ENCODE measurements at regions not wholly inside any gene's neighbourhood (a gene's known extent, or its start where the extent isn't known, plus 50 kb on each side); places are given as distances from the start of the nearest gene placed in this dataset.

GRCh38 chr10:71131096-71131495 lies 81.3 kb upstream of the UNC5B start:
- no peaks in the 10 kb centered on the region for H3K36me3 ChIP-seq (ENCODE audit: control insufficient read depth, insufficient read depth, low read length)
- Mint-ChIP-seq H3K36me3 (no peaks in the 10 kb centered on the region), H3K27me3 (peaks cover 11% of the 10 kb centered on the region), H3K4me1 (peaks cover 0 to 4% (median 2%) of the 10 kb centered on the region in 4 donors), H3K9me3 (peaks cover 0 to 2% (median 0%) of the 10 kb centered on the region in 7 donors), H3K4me3 (no peak overlapping the region), H3K27ac (no peak overlapping the region)
- H3K4me1 ChIP-seq (ENCODE audit: control insufficient read depth, insufficient read depth, low read length, poor library complexity, severe bottlenecking): no peaks in the 10 kb centered on the region
- no peaks in the 10 kb centered on the region for H3K27me3 ChIP-seq (ENCODE audit: control insufficient read depth, insufficient read depth, low read length)
- no peaks in the 10 kb centered on the region for H3K9me3 ChIP-seq (ENCODE audit: control insufficient read depth in 2 of 2, low read length in 2 of 2)
- DNase-seq (no peak), ATAC-seq (ENCODE audit: low read depth in 2 of 2) (no peak)
- H3K4me3 ChIP-seq (ENCODE audit: low read depth, low read length): no peak overlapping the region
- no peak overlapping the region for H3K27ac ChIP-seq (ENCODE audit: insufficient read depth, low read length, poor library complexity, severe bottlenecking)

GRCh38 chr10:71131508-71132088 lies 80.8 kb upstream of the UNC5B start:
- no peak for DNase-seq
- Histone ChIP-seq H3K4me1 (ENCODE audit: control insufficient read depth, insufficient read depth, low read length, poor library complexity, severe bottlenecking) (no peaks in the 10 kb centered on the region), H3K9me3 (ENCODE audit: control insufficient read depth in 2 of 2, low read length in 2 of 2) (no peaks in the 10 kb centered on the region), H3K36me3 (ENCODE audit: control insufficient read depth, insufficient read depth, low read length) (no peaks in the 10 kb centered on the region), H3K27me3 (ENCODE audit: control insufficient read depth, insufficient read depth, low read length) (no peaks in the 10 kb centered on the region), H3K27ac (ENCODE audit: insufficient read depth, low read length, poor library complexity, severe bottlenecking) (no peak overlapping the region), H3K4me3 (ENCODE audit: low read depth, low read length) (no peak overlapping the region)
- Mint-ChIP-seq H3K9me3 (peaks cover 0 to 2% (median 0%) of the 10 kb centered on the region in 7 donors), H3K27ac (no peak overlapping the region), H3K4me1 (peaks cover 0 to 4% (median 2%) of the 10 kb centered on the region in 4 donors), H3K4me3 (no peak overlapping the region), H3K36me3 (no peaks in the 10 kb centered on the region), H3K27me3 (peaks cover 11% of the 10 kb centered on the region)
- ATAC-seq (ENCODE audit: low read depth in 2 of 2): no peak

GRCh38 chr10:71132321-71132810 lies 80.0 kb upstream of the UNC5B start:
- H3K9me3 ChIP-seq (ENCODE audit: control insufficient read depth in 2 of 2, low read length in 2 of 2): no peaks in the 10 kb centered on the region
- H3K4me1 ChIP-seq (ENCODE audit: control insufficient read depth, insufficient read depth, low read length, poor library complexity, severe bottlenecking): no peaks in the 10 kb centered on the region
- Mint-ChIP-seq H3K36me3 (no peaks in the 10 kb centered on the region), H3K4me3 (no peak overlapping the region), H3K27ac (no peak overlapping the region), H3K9me3 (peaks cover 0 to 2% (median 0%) of the 10 kb centered on the region in 7 donors), H3K27me3 (peaks cover 11% of the 10 kb centered on the region), H3K4me1 (peaks cover 0 to 4% (median 2%) of the 10 kb centered on the region in 4 donors)
- H3K27ac ChIP-seq (ENCODE audit: insufficient read depth, low read length, poor library complexity, severe bottlenecking): no peak overlapping the region
- no peak for DNase-seq
- ATAC-seq (ENCODE audit: low read depth in 2 of 2): no peak
- H3K27me3 ChIP-seq (ENCODE audit: control insufficient read depth, insufficient read depth, low read length): no peaks in the 10 kb centered on the region
- H3K4me3 ChIP-seq (ENCODE audit: low read depth, low read length): no peak overlapping the region
- H3K36me3 ChIP-seq (ENCODE audit: control insufficient read depth, insufficient read depth, low read length): no peaks in the 10 kb centered on the region

- ATAC-seq (ENCODE audit: low read depth in 2 of 2) (no peak), DNase-seq (no peak)
- Histone ChIP-seq H3K27ac (ENCODE audit: insufficient read depth, low read length, poor library complexity, severe bottlenecking) (no peak overlapping the region), H3K4me3 (ENCODE audit: low read depth, low read length) (no peak overlapping the region), H3K27me3 (ENCODE audit: control insufficient read depth, insufficient read depth, low read length) (no peaks in the 10 kb centered on the region), H3K4me1 (ENCODE audit: control insufficient read depth, insufficient read depth, low read length, poor library complexity, severe bottlenecking) (no peaks in the 10 kb centered on the region), H3K9me3 (ENCODE audit: control insufficient read depth in 2 of 2, low read length in 2 of 2) (no peaks in the 10 kb centered on the region), H3K36me3 (ENCODE audit: control insufficient read depth, insufficient read depth, low read length) (no peaks in the 10 kb centered on the region)
- Mint-ChIP-seq H3K9me3 (peaks cover 0 to 2% (median 0%) of the 10 kb centered on the region in 7 donors), H3K4me3 (no peak overlapping the region), H3K36me3 (no peaks in the 10 kb centered on the region), H3K4me1 (no peaks in the 10 kb centered on the region), H3K27ac (peak overlapping the region in 1 of 3 donors; percentile 82), H3K27me3 (peaks cover 6% of the 10 kb centered on the region)
Measured at GRCh38 chr10:71133710-71134686, 78.4 kb upstream of the UNC5B start.

- Mint-ChIP-seq H3K9me3 (peaks cover 0 to 2% (median 0%) of the 10 kb centered on the region in 7 donors), H3K36me3 (no peaks in the 10 kb centered on the region), H3K27me3 (peaks cover 10% of the 10 kb centered on the region), H3K4me3 (no peak overlapping the region), H3K27ac (no peak overlapping the region), H3K4me1 (no peaks in the 10 kb centered on the region)
- no peak for DNase-seq
- Histone ChIP-seq H3K27me3 (ENCODE audit: control insufficient read depth, insufficient read depth, low read length) (no peaks in the 10 kb centered on the region), H3K27ac (ENCODE audit: insufficient read depth, low read length, poor library complexity, severe bottlenecking) (no peak overlapping the region), H3K4me1 (ENCODE audit: control insufficient read depth, insufficient read depth, low read length, poor library complexity, severe bottlenecking) (no peaks in the 10 kb centered on the region), H3K36me3 (ENCODE audit: control insufficient read depth, insufficient read depth, low read length) (no peaks in the 10 kb centered on the region), H3K4me3 (ENCODE audit: low read depth, low read length) (no peak overlapping the region), H3K9me3 (ENCODE audit: control insufficient read depth in 2 of 2, low read length in 2 of 2) (no peaks in the 10 kb centered on the region)
- no peak for ATAC-seq (ENCODE audit: low read depth in 2 of 2)
Measured at GRCh38 chr10:71134732-71135211, 77.6 kb upstream of the UNC5B start.

- no peak for DNase-seq
- Histone ChIP-seq H3K36me3 (ENCODE audit: control insufficient read depth, insufficient read depth, low read length) (no peaks in the 10 kb centered on the region), H3K27ac (ENCODE audit: insufficient read depth, low read length, poor library complexity, severe bottlenecking) (no peak overlapping the region), H3K9me3 (ENCODE audit: control insufficient read depth in 2 of 2, low read length in 2 of 2) (no peaks in the 10 kb centered on the region), H3K4me1 (ENCODE audit: control insufficient read depth, insufficient read depth, low read length, poor library complexity, severe bottlenecking) (no peaks in the 10 kb centered on the region), H3K4me3 (ENCODE audit: low read depth, low read length) (no peak overlapping the region), H3K27me3 (ENCODE audit: control insufficient read depth, insufficient read depth, low read length) (no peaks in the 10 kb centered on the region)
- ATAC-seq (ENCODE audit: low read depth in 2 of 2): no peak
- Mint-ChIP-seq H3K27ac (no peak overlapping the region), H3K4me3 (no peak overlapping the region), H3K4me1 (no peaks in the 10 kb centered on the region), H3K27me3 (peaks cover 10% of the 10 kb centered on the region), H3K36me3 (no peaks in the 10 kb centered on the region), H3K9me3 (peaks cover 0 to 2% (median 0%) of the 10 kb centered on the region in 7 donors)
Measured at GRCh38 chr10:71135236-71135635, 77.1 kb upstream of the UNC5B start.

- Mint-ChIP-seq H3K9me3 (peaks cover 0 to 2% (median 0%) of the 10 kb centered on the region in 7 donors), H3K36me3 (no peaks in the 10 kb centered on the region), H3K4me3 (peak overlapping the region in 1 of 4 donors; percentile 80), H3K27ac (no peak overlapping the region), H3K4me1 (no peaks in the 10 kb centered on the region), H3K27me3 (peaks cover 8% of the 10 kb centered on the region)
- no peak for DNase-seq
- Histone ChIP-seq H3K36me3 (ENCODE audit: control insufficient read depth, insufficient read depth, low read length) (no peaks in the 10 kb centered on the region), H3K9me3 (ENCODE audit: control insufficient read depth in 2 of 2, low read length in 2 of 2) (no peaks in the 10 kb centered on the region), H3K27me3 (ENCODE audit: control insufficient read depth, insufficient read depth, low read length) (no peaks in the 10 kb centered on the region), H3K4me3 (ENCODE audit: low read depth, low read length) (no peak overlapping the region), H3K27ac (ENCODE audit: insufficient read depth, low read length, poor library complexity, severe bottlenecking) (no peak overlapping the region), H3K4me1 (ENCODE audit: control insufficient read depth, insufficient read depth, low read length, poor library complexity, severe bottlenecking) (no peaks in the 10 kb centered on the region)
- no peak for ATAC-seq (ENCODE audit: low read depth in 2 of 2)
Measured at GRCh38 chr10:71136036-71136721, 76.2 kb upstream of the UNC5B start.
